Urinary bladder (tissue), 4 donors: ENCODE measurements at regions not wholly inside any gene's neighbourhood (a gene's known extent, or its start where the extent isn't known, plus 50 kb on each side); places are given as distances from the start of the nearest gene placed in this dataset. TPM values are rescaled to one million over a fixed set of nuclear protein-coding genes. Genes with fewer than 3 reads are reported as not detected.

Experiments used
- DNase-seq: peaks from one replicate; pipeline ENCODE4 v3.0.0-alpha.2; 2015; ENCODE audit errors: extremely low spot score
- H3K27ac ChIP-seq: one replicate; pipeline ENCODE4 v1.5.1; 2013; ENCODE audit warnings: low read depth, mild to moderate bottlenecking, moderate library complexity
- H3K36me3 ChIP-seq: one replicate; pipeline ENCODE4 v1.6.1; 2013; ENCODE audit warnings: mild to moderate bottlenecking, moderate library complexity; ENCODE audit not compliant: insufficient read depth
- H3K4me1 ChIP-seq: one replicate; pipeline ENCODE4 v1.6.1; 2013; ENCODE audit warnings: mild to moderate bottlenecking, moderate library complexity; ENCODE audit not compliant: insufficient read depth
- H3K4me3 ChIP-seq: one replicate; pipeline ENCODE4 v1.5.1; 2013; ENCODE audit warnings: low read depth, low read length
- WGBS: extraction: QIAGEN DNeasy Blood & Tissue Kit; methylation state at CpG from one replicate; pipeline ENCODE4 v1.1.7; 2013; 5-methylcytosine and 5-hydroxymethylcytosine counted together
- small RNA-seq: library from RNA; depleted of rRNA; stranded (forward); fragments of <200 nt; gene quantifications from one replicate; pipeline ENCODE3, GENCODE V24; 2014
- donor health status: healthy with polysubstance abuse.
- donor health status: healthy.

DNA sequence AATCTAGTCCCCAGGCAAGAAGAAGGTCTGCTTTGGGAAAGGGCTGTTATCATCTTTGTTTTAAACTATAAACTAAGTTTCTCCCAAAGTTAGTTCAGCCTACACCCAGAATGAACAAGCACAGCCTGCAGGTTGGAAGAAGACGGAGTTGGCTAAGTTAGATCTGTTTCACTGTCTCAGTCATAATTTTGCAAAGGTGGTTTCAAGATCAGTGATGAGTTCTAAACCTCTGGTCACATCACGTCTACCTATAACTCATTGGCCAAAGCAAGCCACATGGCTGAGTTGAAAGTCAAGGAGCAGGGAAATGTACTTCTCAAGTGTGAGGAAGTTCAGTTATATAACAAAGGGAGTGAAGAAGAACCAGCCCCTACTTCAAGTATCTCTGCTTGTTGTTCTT, 50.5 kb upstream of the ECI2 start:
- Histone ChIP-seq H3K27ac (no peak overlapping the region), H3K36me3 (no peaks in the 10 kb centered on the region), H3K4me1 (no peaks in the 10 kb centered on the region), H3K4me3 (no peak overlapping the region)
- 84% methylated on average over 2 of the region's 2 CpGs for WGBS
- no peak for DNase-seq

DNA sequence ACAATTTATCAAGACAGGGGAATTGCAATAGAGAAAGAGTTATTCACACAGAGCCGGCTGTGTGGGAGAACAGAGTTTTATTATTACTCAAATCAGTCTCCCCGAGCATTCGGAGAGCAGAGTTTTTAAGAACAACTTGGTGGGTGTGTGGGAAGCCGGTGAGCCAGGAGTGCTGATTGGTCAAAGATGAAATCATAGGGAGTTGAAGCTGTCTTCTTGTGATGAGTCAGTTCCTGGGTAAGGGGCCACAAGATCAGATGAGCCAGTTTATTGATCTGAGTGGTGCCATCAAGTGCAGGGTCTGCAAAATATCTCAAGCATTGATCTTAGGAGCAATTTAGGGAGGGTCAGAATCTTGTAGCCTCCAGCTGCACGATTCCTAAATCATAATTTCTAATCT, 50.0 kb upstream of the ECI2 start:
- no peak overlapping the region for H3K27ac ChIP-seq
- no peaks in the 10 kb centered on the region for H3K4me1 ChIP-seq
- 85% methylated on average over 5 of the region's 5 CpGs for WGBS
- no peak for DNase-seq
- no peak overlapping the region for H3K4me3 ChIP-seq
- H3K36me3 ChIP-seq: no peaks in the 10 kb centered on the region

Small RNAs in the stretch of these regions (small RNA-seq; reads per million reads assigned to genes)
- gene AL133393.1: not detected
- 1.9 reads per million, percentile 86 among the genes with 10 or more reads in this experiment for gene RNA5SP202
